Stimulated activated CD4-positive, alpha-beta T cell treated with anti-CD3 and anti-CD28 coated beads, Interleukin-1b, Interleukin-23, amount 100 ng/mL, for 1 hour (primary cell): ENCODE measurements at regions not wholly inside any gene's neighbourhood (a gene's known extent, or its start where the extent isn't known, plus 50 kb on each side); places are given as distances from the start of the nearest gene placed in this dataset.

ENCODE experiments used
- DNase-seq, 2 donors: peaks; one replicate each; pipeline ENCODE4 v3.0.0-alpha.2; 2020; ENCODE audit warnings: low read depth in 2 of 2

DNA sequence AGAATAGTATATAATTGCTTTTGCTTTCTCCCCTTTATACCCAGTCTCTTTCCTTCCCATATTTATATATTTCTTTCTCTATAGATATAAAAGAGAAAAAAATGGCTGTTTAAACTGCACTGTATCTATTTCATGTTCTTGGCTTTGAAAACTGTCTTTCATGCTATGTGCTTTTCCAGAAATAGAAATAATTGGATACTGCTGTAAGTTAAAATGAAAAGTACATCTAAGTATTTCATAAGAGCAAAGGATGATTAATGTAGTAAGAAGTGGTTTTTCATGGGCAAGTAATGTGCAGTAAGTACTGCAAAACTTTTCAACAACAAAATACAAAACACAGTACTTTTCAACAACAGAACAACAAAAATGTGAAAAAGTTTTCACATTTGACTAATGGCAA lies 237.9 kb downstream of the SNCA start:
- DNase-seq, result no peak

DNA sequence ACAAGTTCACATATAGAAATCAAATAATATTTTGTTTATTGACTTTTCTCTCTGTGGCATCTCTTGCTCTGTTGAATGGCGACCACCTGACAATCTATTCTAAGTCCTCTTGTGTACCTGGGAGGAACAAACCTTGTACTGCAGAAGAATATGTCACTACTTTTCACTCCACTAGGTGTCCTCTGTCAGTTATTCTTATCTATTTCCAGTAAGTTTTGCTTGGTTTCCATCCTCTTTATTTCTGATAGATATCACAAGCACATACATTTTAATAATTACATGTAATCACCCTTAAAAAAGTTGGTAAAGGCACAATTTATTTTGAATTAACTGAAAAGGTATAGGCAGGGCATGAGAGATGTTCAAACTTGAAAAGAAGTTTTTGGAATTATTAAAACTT lies 238.4 kb downstream of the SNCA start:
- DNase-seq, result no peak

DNA sequence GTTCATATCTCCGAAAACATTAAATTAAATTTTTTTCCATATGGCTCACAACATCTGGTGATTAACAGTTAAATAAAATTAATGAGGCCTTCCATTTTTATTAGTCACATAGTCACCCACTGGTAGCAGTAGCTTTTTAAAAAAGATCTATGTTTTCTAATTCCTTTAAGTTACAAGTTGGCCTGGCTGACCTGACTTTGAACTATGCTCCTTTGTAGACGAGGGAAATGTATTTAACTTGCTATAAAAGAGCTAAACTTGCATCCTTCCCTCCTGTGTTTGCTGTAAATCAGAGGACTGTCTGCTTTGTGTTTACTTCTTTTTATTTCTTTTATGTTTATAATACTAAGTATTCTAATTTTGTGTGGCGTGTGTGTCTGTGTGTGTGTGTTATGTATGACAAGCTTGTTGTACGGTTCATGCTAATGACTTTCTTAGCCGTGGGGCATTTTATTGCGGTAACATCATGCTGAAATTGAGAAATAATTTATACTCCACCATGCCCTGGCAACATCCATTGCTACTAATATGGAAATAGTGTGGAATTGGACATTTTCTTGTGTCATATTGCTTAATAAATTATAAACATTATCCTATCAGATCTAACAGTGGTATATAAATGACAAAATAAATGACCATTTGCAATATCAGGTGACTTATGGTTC lies 241.7 kb downstream of the SNCA start:
- no peak for DNase-seq

DNA sequence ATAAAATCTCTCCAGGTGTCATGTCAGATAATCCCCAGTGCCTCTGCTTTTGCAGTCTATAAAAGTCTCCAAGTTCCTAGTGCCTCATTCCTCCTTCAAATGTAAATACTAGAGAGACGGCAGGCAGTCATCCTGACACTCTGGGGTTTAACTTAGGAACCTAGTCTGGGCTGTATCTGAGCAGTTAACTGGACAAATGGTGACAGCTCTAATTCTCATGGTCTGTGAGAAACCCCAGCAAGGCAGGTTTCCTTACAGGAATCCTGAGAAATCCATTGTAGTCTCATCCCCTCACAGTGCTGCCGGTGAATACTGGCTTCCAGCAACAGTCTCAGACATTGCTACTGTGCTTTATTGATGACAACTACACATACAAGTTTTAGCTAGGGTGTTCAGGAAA lies 246.8 kb downstream of the SNCA start:
- DNase-seq, result no peak

DNA sequence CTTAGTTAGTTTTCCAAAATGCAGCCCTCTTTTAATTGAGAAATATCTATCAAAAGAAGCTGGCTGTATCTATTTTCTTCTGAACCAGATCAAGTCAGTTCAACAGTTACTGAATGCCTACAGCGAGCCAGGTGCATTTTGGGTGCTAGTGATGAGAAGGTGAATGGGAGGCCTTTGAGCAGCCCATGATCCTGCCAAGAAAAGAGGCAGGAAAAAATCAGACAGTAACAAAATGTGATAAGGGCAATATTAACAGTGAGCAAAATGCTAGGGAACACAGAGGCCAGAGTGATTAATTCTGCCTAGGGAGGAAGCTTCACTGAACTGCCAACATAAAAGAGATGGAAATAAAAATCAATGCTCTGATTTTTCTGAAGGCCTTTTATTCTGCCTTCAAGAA lies 248.5 kb downstream of the SNCA start:
- DNase-seq, result no peak

DNA sequence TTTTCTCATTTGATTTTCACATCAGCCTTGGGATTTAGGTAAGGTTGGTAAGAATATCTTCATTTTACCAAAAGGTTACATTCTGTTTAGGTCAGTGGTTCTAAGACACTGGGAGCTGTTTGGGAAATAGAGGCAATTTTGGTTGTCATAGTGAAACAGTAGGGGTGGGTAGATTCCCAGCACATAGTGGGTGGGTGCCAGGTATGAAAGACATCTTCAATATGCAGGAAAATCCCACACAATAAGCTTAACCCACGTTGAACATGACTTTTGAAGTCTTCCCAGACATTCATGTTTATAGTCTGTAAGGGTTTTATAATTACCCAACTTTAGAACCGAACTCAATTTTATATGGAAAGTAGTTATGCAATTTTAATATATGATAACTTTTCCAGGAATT lies 249.6 kb downstream of the SNCA start:
- DNase-seq, result no peak

DNA sequence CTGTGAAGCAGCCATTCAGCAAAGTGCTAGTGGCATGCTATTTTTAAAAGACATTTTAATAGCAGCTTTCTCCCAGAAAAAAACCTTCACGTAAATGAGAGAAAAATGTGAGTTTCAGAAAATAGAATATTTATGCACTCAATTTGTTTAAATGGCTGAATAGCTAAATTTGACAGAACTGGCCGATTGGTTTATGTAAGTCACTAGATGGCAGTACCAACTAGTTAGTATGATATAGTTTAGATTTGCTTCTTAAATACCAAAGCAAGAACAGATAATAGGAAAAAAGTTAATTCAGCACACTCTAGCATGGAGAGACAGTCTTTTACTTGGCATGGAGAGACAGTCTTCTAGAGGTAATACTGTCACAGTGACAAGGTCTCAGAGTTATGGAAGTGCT lies 250.1 kb downstream of the SNCA start:
- no peak for DNase-seq

DNA sequence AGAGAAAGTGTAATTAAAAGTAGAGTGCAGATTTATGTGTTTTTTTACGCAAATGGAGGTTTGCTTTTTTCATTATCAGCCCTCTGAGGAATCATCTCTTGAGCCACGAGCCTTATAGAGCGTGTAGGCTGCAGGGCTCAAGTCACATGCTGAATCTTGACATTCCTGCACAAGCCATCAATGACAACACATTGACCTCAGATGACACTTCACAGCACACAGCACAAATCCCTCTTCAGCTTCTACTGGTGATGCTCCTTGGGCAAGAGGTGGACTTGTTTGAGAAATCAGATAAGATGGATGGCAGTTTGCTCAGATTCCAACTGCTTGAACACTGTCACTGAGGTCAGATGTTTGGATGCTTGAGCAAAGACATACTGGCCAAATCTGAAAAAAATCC lies 250.6 kb downstream of the SNCA start:
- DNase-seq, result no peak

DNA sequence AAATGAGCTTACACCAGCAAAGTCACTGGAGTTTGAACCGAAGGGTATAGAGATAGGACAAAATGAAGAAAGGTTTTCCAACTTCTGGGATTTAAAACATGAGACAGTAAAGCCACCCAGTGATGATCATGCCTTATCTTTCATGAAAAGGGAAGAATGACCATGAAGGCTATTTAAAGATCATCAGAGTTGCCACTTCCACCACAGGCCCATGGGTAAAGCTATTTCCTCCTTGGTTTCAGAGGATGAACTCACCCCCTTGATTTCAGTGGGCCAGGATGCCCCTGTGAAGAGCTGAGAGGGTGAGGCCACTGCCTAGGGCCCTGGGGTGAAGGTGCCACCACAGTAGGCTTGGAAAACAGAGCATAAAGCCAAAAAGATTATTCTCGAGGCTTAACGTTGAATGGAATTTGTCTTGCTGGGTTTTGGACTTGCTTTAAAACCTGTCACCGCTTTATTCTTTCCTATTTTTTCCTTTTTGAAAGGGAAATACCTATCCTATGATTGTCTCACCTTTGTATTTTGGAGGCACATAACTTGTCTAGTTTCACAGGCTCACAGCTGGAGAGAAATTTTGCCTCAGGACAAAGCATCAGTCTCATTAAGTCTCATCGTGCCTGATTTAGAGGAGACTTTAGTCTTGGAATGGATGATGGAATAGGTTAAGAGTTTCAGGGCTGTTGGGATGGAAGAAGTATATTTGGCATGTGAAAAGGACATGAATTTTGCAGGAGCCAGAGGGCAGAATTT lies 254.0 kb downstream of the SNCA start:
- DNase-seq, result no peak

DNA sequence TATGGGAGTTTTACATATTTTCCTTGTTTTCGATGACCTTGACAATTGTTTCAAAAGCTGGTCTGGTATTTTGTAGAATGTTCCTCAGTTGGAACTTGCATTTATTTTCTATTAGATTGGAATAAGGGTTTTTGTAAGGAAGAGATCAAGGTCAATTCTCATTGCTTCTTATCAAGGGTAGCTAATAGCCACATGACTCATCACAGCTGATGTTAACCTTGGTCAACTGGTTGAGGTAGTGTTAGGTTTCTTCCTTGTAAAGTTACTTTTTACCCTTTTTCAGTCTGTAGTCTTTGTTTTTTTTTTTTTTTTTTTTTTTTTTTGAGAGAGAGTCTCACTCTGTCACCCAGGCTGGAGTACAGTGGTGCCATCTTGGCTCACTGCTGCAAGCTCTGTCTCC lies 257.2 kb downstream of the SNCA start:
- no peak for DNase-seq

DNA sequence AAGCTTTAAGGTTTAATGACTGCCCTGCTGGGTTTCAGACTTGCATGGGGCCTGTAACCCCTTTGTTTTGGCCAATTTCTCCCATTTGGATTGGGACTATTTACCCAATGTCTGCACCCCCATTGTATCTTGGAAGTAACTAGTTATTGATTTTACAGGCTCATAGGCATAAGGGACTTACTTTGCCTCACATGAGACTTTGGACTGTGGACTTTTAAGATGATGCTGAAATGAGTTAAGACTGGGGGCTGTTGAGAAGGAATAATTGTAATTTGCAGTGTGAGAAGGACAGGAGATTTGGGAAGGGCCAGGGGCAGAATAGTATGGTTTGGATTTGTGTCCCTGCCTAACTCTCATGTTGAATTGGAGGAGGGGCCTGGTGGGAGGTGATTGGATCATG lies 260.7 kb downstream of the SNCA start:
- DNase-seq, result no peak

DNA sequence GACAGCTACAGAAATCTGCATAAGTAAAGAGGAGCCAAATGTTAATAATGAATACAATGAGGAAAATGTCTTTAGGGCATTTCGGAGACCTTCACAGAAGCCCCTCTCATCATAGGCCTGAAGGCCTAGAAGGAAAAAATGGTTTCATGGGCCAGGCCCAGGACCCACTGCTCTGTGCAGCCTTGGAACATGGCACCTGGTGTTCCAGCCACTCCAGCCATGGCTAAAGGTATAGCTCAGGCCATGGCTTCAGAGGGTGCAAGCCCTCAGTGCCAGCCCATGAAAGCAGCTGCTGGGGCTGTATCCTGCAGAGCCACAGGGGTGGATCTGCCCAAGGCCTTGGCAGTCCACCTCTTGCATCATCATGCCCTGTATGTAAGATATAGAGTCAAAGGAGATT lies 261.1 kb downstream of the SNCA start:
- DNase-seq, result no peak

DNA sequence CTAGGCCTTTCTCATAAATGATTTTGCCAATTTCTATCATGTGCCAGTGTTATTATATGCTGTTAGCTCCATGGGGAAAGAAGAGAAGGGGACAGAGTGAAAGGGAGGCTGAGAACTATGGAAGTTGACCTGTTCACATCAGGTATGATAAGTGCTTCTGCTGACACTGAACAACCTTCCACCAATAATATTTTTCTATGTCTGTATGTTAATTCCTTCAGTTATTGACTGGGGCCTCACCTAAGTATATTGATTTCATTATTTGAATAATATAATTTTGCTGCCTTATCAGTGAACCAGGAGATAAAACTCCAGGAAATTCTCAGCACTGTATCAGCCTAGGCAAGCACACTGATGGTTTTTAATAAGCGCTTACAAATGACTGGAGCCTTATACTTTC lies 262.8 kb downstream of the SNCA start:
- no peak for DNase-seq

DNA sequence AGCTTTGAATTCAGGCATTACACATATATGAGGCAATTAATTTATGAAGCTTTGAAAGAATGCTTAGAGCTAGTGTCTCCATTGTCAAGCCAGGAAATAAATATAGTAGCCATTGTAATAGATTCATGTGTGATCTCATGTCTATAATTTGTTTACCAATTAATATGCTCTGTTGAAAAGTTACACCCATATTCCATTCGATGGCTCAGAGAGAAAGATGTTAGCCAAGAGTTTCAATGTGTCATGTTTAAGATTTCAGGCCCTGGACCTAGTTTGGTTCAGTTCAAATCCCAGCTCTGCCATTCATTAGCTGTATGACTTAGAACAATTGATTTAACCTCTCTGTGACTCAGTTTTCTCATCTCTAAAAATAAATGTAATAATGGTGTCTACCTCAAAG lies 263.3 kb downstream of the SNCA start:
- no peak for DNase-seq

DNA sequence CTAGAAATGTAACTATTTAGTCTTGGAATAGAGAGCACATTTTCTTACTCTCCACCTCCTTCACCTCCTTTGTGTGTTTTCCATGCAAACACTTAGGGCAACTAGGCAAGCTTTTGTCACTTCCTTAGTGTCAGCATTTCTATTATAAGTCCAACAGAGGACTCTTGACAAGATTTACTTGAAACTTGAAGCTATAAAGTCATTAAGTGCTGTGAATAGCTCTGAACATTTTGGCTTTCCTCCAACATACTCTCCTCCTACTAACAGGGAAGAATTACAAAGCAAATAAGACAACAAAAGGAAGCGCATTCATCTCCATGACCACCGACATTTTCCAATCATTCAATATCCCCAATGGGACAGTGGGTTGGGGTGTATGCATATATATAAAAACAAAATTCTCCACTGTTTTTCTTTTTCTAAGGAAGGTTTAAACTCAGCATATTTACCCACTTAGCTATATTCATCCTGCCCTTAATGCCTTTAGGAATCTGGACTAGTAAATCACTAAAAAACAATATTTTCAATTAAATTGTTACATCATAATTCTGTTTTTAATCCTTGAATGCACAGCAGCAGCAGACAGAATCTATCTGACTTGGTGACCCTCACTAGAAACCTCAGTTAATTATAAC lies 264.6 kb downstream of the SNCA start:
- DNase-seq, result no peak

DNA sequence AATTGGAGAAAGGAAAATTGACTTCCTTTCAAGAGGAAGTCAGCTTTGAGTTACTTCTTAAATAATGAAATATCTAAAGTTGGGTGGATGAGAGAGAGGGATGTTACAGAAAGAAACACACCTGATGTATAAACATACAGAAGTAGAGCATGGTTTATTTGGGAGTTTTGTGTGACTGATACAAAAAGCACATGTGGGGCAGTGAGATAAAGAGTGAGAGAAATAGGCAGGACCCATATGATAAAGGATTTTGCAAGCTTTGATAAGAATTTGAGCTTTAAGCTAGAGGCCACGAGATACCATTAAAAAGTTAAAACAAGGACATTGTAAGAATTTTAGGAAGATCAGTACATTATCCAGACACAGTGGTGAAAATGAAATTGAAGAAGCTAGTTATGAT lies 263.3 kb upstream of the GPRIN3 start:
- DNase-seq, result no peak

DNA sequence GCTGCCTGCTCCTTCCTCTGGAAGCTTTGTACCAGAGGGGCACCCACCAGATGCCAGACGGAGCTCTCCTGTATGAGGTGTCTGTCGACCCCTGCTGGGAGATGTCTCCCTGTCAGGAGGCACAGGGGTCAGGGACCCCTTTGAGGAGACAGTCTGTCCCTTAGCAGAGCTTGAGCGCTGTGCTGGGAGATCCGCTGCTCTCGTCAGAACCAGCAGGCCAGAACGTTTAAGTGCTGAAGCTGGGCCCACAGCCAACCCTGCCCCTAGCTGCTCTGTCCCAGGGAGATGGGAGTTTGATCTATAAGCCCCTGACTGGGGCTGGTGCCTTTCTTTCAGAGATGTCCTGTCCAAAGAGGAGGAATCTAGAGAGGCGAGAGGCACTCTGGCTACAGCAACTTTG lies 260.3 kb upstream of the GPRIN3 start:
- DNase-seq, result no peak

DNA sequence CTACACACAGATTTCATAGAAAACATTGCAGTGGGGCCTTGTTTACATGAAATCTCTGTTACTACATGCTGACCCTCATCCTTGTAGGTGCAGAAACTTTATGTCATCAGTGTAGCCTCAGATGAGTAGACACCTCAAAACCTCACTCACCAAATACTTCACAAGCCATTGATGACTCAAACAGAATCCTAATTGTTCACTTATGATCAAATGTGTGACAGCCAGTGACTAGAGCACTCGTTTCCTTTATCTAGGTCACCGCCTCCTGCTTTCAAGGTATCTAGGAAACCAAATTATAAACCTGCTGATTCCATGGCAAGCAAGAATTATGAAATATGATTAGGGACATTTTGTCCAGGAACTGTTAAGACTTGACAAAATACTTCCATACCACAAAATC lies 255.8 kb upstream of the GPRIN3 start:
- no peak for DNase-seq

DNA sequence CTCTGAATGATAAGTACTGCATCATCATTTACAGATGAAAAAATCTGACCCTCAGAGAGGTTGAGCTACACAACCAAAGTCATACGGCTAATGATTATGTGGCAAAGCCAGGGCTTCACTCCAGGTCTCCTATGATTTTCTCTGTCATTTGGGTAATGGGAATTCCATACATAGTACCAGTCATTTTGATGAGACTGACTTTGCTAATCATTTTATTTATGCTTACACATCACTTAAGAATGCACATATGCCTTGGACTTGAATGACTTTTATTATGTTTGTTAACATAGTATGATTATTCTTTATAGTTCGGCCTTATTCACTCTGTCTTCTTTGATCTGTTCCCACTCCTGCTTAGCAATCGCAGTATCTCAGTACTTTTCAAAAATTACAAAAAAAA lies 255.1 kb upstream of the GPRIN3 start:
- no peak for DNase-seq

DNA sequence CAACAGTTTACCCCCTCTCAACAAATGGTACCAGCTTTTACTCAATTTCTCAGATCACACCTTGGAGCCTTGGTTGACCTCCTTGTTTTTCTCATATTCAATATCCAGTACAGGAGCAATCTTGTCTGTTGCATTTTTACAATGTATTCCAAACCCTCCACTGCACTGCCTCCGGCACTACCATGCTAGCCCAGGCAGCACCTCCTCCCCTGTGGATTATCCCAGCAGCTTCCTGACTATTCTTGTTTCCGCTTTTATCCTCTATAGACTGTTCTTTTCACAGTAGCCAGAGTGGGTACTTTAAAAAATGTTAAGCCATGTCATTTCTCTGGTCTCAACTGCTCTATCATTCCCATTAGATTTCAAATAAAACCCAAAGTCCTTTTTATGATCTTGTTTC lies 253.4 kb upstream of the GPRIN3 start:
- no peak for DNase-seq

DNA sequence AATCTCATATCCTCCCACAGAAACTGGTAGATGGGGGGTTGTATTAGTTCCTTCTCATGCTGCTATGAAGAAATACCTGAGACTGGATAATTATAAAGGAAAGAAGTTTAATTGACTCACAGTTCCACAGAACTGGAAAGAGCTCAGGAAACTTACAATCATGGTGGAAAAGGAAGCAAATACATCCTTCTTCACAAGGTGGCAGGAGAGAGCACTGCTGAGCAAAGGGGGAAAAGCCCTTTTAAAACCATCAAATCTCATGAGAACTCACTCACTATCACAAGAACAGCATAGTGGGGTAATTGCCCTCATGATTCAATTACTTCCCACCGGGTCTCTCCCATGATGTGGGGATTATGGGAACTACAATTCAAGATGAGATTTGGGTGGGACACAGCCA lies 250.5 kb upstream of the GPRIN3 start:
- no peak for DNase-seq

DNA sequence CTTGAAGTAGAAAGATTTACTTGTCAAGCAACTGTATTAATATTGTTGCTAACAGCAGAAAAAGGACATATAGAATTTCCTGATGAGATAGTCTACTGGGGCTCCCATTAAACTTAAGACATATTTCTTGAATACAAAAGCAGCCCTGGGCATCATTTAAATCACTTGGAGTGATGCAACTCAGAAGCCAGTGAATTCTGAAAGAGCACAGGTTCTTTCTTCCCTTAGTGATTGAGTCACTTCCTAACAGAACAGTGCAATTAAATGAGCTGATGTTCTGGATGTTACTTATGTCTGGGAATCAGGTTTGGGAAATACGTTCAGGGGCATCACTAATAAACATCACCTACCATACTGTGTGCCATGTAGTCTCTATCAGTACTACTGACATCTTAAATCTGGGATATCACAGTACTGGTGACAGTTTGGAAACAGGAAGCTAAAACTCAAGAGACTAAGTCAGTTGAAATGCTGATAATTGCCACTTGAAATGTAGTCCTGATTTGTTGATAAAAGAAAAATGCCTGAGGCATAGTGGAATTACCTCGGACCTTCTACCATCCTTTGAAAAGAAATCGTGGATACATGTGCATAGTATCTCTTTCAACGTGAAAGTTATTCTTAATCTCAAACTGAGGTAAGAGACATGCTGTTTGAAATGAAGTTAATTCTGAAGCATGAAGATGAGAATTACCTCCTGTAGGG lies 249.2 kb upstream of the GPRIN3 start:
- no peak for DNase-seq

DNA sequence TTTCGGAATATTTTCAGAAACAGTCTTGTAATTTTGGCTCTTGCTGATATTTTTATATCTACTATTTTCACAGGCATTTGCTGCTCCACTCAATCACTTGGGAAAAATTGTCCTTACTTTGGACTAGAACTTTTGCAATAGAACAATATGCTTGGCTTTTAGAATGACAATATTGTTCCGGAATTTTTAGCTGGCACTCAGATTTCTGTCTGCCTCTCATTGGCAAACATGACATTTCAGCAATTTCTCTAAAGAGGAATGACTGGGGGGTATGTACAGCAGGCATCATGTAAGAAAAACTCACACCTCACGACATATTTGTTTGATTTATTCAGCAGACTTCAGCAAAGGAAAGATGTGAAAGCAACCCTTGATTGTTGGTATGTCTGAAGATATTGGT lies 243.6 kb upstream of the GPRIN3 start:
- DNase-seq, result no peak
